Stimulated activated memory B cell treated with anti-CD40 and anti-IgM and Interleukin-4, amounts not matched to agents 10 μg/mL and 1 μg/mL and 100 μg/mL, for 72 hours (primary cell): ENCODE measurements at regions not wholly inside any gene's neighbourhood (a gene's known extent, or its start where the extent isn't known, plus 50 kb on each side); places are given as distances from the start of the nearest gene placed in this dataset.
A peak's percentile ranks its signal among the peaks of the same experiment; 100 is the strongest.
"Not testable (repeated sequence)": the region's sequence is repeated elsewhere in the genome, so short reads cannot be mapped to it uniquely, and the experiment has no call there.

Experiments used
- ATAC-seq: fragments of 150-1000 bp; cut with Tn5 transposase; 2 replicates; pipeline ENCODE4 v1.10.0; 2021
- H3K27ac Mint-ChIP-seq: one replicate; pipeline ENCODE4 v1.8.0; 2022; ENCODE audit warnings: mild to moderate bottlenecking, mixed read lengths
- H3K27me3 Mint-ChIP-seq: one replicate; pipeline ENCODE4 v1.8.0; 2022; ENCODE audit warnings: mixed read lengths
- H3K36me3 Mint-ChIP-seq: one replicate; pipeline ENCODE4 v1.8.0; 2022; ENCODE audit warnings: mixed read lengths
- H3K4me1 Mint-ChIP-seq: one replicate; pipeline ENCODE4 v1.8.0; 2022; ENCODE audit warnings: mixed read lengths
- H3K4me3 Mint-ChIP-seq: one replicate; pipeline ENCODE4 v1.8.0; 2022; ENCODE audit warnings: mild to moderate bottlenecking, moderate library complexity, mixed read lengths
- H3K9me3 Mint-ChIP-seq: one replicate; pipeline ENCODE4 v1.8.0; 2022; ENCODE audit warnings: mixed read lengths

DNA sequence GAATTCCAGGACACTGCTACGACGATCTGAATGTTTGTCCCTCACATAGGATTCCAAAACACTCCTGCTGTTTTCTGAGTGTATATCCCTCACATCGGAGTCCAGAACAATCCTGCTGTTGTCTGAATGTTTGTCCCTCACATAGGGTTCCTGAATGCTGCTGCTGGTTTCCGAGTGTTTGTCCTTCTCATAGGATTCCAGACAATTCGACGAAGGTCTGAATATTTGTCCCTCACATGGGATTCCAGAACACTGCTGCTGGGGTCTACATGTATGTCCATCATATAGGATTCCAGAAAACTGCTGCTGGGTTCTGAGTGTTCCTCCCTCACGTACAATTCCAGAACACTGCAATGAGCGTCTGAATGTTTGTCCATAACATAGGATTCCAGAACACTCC lies 219.4 kb downstream of the FOXD4L6 start:
- Mint-ChIP-seq H3K36me3 (peaks cover 55% of the 10 kb centered on the region), H3K9me3 (peaks cover 57% of the 10 kb centered on the region)
- H3K4me1 Mint-ChIP-seq, H3K27me3 Mint-ChIP-seq, H3K27ac Mint-ChIP-seq, ATAC-seq, H3K4me3 Mint-ChIP-seq: not testable (repeated sequence)

DNA sequence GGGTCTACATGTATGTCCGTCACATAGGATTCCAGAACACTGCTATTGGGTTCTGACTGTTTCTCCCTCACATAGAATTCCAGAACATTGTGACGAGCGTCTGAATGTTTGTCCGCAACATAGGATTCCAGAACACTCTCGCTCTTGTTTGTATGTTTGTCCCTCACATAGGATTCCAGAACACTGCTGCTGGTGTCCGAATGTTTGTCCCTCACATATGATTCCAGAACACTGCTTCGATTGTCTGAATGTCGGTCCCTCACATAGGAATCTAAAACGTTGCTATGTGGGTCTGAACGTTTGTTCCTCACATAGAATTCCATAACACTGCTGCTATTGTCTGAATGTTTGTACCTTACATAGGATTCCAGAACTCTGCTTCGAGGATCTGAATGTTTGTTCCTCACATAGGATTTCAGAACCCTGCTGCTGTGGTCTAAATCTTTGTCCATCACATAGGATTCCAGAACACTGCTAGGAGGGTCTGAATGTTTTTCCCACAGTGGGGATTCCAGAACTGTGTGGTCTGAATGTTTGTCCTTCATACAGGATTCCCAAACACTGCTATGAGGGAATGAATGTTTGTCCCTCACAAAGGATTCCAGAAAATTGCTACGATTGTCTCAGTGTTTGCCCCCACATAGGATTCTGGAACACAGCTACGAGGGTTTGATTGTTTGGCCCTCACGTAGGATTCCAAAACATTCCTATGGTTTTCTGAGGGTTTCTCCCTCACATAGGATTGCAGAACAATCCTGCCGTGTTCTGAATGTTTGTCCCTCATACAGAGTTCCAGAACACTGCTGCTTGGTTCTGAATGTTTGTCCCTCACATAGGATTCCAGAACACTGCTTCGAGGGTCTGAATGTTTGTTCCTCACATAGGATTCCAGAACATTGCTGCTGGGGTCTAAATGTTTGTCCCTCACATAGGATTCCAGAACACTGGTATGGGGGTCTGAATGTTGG lies 220.5 kb downstream of the FOXD4L6 start:
- ATAC-seq, result no peak
- no peaks in the 10 kb centered on the region for H3K27me3 Mint-ChIP-seq
- H3K4me3 Mint-ChIP-seq, result no peak overlapping the region
- peaks cover 50% of the 10 kb centered on the region for H3K9me3 Mint-ChIP-seq
- no peaks in the 10 kb centered on the region for H3K4me1 Mint-ChIP-seq
- H3K36me3 Mint-ChIP-seq, result peaks cover 53% of the 10 kb centered on the region
- H3K27ac Mint-ChIP-seq, result no peak overlapping the region

DNA sequence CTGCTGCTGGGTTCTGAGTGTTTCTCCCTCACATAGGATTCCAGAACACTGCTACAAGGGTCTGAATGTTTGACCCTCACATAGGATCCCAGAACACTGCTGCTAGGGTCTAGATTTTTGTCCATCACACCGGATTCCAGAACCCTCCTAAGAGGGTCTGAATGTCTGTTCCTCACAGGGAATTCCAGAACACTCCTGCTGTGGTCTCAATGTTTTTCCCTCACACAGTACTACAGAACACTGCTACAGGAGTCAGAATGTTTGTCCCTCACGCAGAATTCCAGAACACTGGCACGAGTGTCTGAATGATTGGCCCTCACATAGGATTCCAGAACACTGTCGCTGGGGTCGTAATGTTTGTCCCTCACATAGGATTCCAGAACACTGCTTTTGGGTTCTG lies 221.6 kb downstream of the FOXD4L6 start:
- Mint-ChIP-seq H3K9me3 (peaks cover 49% of the 10 kb centered on the region), H3K36me3 (peaks cover 50% of the 10 kb centered on the region)
- H3K27me3 Mint-ChIP-seq, H3K4me1 Mint-ChIP-seq, H3K27ac Mint-ChIP-seq, H3K4me3 Mint-ChIP-seq: not testable (repeated sequence)
- ATAC-seq, result peak; percentile 47

DNA sequence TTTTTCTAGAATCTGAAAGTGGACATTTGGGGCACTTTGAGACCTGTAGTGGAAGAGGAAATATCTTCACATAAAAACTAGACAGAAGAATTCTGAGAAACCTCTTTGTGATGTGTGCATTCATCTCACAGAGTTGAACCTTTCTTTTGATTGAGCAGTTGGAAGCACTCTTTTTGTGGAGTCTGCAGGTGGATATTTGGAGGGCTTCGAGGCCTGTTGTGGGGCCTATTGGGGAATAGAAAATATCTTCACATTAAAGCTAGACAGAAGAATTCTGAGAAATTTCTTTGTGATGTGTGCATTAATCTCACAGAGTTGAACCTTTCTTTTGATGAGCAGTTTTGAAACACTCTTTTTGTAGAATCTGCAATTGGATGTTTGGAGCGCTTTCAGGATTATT lies 236.2 kb downstream of the FOXD4L6 start:
- not testable (repeated sequence) for H3K27me3 Mint-ChIP-seq, ATAC-seq, H3K4me3 Mint-ChIP-seq, H3K27ac Mint-ChIP-seq, H3K4me1 Mint-ChIP-seq
- H3K36me3 Mint-ChIP-seq, result peaks cover 70% of the 10 kb centered on the region
- peaks cover 41% of the 10 kb centered on the region for H3K9me3 Mint-ChIP-seq

DNA sequence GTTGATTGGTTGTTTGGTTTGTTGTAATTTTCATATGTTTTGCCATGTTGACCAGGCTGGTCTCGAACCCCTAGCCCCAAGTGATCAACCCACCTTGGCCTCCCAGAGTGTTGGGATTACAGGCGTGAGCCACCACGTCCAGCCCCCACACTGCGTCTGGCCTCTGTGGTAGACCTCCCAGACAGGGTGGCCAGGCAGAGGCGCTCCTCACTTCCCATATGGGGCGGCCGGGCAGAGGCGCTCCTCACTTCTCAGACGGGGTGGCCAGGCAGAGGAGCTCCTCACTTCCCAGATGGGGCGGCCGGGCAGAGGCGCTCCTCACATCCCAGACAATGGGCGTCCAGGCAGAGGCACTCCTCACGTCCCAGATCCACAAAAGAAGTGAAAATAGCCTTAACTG lies 242.6 kb downstream of the FOXD4L6 start:
- H3K4me3 Mint-ChIP-seq, H3K27me3 Mint-ChIP-seq, ATAC-seq, H3K27ac Mint-ChIP-seq, H3K4me1 Mint-ChIP-seq: not testable (repeated sequence)
- Mint-ChIP-seq H3K9me3 (peaks cover 39% of the 10 kb centered on the region), H3K36me3 (peaks cover 19% of the 10 kb centered on the region)

DNA sequence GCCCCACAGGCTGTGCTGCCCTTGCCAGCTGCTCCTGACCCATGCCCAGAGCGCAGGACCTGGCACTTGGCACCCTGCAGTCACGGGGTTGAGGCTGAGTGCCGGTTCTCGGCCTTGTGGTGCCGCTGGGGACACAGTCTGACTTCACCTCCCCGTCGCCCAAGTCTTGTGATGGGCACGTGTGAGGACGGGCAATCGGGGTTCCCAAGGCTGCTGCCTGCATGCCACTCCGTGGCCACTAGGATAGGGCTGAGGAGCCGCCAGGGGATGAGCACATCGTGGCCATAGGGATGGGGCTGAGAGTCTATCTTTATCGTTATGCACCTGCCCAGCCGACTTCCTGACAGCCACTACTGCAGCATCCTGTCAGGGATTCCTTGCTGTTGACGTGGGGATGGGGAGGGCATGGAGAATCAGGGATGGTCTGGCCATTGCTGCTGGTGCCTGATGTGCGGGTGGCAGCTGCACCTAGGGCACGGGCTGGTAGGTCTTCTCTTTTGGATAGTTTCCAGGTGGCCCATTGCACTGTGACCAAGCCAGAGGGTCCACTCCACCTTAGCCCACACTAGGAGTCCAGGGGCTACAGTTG lies 243.5 kb downstream of the FOXD4L6 start:
- ATAC-seq, H3K4me1 Mint-ChIP-seq, H3K27ac Mint-ChIP-seq, H3K27me3 Mint-ChIP-seq, H3K4me3 Mint-ChIP-seq: not testable (repeated sequence)
- peaks cover 12% of the 10 kb centered on the region for H3K36me3 Mint-ChIP-seq
- H3K9me3 Mint-ChIP-seq, result peaks cover 43% of the 10 kb centered on the region

DNA sequence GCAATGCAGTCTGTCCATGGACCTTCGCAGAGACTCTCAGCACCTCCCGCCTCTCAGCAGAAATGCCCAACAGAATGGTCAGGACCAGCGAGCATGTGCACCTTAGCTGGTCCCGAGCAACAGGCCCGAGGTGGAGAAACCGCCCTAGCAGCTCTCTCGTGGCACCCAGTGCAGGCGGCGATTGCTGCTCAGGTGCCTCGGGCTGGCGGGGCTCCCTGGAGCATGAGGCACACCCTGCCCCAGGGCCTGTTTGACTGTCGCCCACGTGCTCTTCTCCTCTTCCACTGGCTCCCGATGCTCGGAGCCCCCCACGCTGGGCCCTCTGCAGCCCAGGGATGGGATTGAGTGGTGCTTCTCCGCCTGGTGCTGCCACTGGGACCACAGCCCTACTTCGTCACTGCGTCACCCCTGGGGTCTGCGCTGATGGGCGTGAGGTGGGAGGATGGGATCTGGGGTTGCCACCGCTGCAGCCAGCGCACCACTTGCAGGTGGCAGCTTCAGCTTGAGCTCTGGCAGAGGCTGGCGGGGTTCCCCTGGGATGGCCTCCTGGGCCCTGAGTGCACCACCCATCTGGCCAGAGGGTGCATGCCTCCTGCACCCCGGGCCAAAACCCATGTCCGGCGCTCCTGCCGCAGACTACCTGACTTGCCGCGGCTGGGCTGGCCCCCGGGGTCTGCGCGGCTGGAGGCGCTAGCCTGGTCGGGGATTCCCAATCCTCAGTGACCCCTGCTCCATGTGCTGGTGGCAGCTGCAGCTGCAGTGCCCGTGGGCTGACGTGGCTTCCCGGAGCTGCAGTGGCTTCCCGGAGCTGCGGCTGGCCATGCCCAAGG lies 244.2 kb downstream of the FOXD4L6 start:
- peaks cover 46% of the 10 kb centered on the region for H3K9me3 Mint-ChIP-seq
- no peak overlapping the region for H3K27ac Mint-ChIP-seq
- H3K4me1 Mint-ChIP-seq, result no peaks in the 10 kb centered on the region
- H3K27me3 Mint-ChIP-seq, result no peaks in the 10 kb centered on the region
- no peak for ATAC-seq
- H3K36me3 Mint-ChIP-seq, result peaks cover 6% of the 10 kb centered on the region
- H3K4me3 Mint-ChIP-seq, result no peak overlapping the region

DNA sequence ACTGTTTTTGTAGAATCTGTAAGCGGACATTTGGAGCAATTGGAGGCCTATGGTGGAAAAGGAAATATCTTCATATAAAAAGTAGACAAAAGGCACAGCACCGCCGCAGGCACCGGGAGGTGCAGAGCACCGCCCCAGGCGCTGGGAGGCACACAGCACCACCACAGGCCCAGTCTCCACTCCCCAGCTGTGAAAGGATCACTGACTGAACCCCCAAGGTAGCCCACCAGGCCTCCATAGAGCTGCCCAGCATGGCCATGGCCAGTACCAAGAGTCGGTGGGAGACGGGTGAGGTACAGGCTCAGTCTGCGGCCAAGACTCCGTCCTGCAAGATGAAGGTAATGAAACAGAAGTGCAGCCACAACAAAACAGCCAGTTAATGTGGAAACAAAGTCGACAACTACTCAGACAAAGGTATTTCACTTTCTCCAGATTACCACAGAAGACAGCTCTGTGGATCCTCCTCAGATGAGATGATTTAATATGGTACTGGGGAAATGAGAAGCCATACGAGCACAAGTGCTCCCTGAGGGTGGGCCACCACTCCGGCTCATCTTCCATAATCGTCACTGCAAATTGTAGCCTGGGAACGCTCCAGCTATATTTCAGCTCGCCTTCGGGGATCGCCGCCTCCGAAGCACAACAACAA lies 244.9 kb downstream of the FOXD4L6 start:
- H3K4me3 Mint-ChIP-seq, H3K4me1 Mint-ChIP-seq, H3K27me3 Mint-ChIP-seq, ATAC-seq, H3K36me3 Mint-ChIP-seq, H3K27ac Mint-ChIP-seq: not testable (repeated sequence)
- H3K9me3 Mint-ChIP-seq, result peaks cover 48% of the 10 kb centered on the region

DNA sequence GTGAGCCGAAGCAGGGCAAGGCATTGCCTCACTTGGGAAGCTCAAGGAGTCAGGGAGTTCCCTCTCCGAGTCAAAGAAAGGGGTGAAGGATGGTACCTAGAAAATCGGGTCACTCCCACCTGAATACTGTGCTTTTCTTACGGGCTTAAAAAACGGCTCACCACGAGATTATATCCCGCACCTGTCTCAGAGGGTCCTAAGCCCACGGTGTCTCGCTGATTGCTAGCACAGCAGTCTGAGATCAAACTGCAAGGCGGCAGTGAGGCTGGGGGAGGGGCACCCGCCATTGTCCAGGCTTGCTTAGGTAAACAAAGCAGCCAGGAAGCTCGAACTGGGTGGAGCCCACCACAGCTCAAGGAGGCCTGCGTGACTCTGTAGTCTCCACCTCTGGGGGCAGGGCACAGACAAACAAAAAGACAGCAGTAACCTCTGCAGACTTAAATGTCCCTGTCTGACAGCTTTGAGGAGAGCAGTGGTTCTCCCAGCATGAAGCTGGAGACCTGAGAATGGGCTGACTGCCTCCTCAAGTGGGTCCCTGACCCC lies 254.7 kb downstream of the FOXD4L6 start:
- H3K27ac Mint-ChIP-seq, ATAC-seq, H3K27me3 Mint-ChIP-seq, H3K4me3 Mint-ChIP-seq, H3K4me1 Mint-ChIP-seq: not testable (repeated sequence)
- Mint-ChIP-seq H3K36me3 (peaks cover 33% of the 10 kb centered on the region), H3K9me3 (peaks cover 28% of the 10 kb centered on the region)

DNA sequence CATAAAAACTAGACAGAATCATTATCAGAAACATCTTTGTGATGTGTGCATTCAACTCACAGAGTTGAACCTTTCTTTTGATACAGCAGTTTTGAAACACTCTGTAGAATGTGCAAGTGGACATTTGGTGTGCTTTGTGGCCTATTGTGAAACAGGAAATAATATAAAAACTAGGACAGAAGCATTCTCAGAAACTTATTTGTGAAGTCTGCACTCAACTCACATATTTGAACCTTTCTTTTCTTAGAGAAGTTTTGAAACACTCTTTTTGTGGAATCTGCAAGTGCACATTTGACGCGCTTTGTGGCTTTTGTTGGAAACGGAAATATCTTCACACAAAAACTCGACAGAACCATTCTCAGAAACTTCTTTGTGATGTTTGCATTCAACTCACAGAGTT lies 260.0 kb downstream of the FOXD4L6 start:
- H3K27me3 Mint-ChIP-seq, H3K4me3 Mint-ChIP-seq, ATAC-seq, H3K27ac Mint-ChIP-seq, H3K4me1 Mint-ChIP-seq: not testable (repeated sequence)
- H3K9me3 Mint-ChIP-seq, result peaks cover 19% of the 10 kb centered on the region
- peaks cover 30% of the 10 kb centered on the region for H3K36me3 Mint-ChIP-seq
